ENCODE measurements at regions not wholly inside any gene's neighbourhood (a gene's known extent, or its start where the extent isn't known, plus 50 kb on each side); places are given as distances from the start of the nearest gene placed in this dataset.

DNA sequence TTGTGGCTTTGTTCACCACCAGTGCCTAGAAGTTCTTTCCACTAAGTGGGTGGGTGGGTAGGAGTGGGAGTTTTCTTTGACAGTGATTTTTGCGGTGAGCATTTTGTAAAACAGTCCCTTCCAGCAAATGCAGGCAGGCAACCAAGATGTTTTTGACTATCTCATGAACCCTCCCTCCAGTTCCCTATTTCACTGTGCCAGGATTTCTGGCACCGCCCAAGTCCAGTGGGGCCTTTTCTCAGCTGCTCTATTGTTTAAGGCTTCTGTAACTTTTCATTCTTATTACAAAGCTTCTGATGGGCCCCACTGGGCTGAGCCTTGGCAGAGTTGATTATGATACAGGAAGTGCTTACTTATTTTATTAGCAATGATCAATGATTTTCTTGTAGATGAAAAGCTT lies 236.0 kb downstream of the EDEM1 start (continued):
- TF ChIP-seq PATZ1 (CRISPR knock-in tag; IDR thresholded peaks at IDR 0.05; ENCODE audit: borderline replicate concordance) (no peak), ESRRG (CRISPR knock-in tag; IDR thresholded peaks at IDR 0.05) (no peak), ARNTL (CRISPR knock-in tag; IDR thresholded peaks at IDR 0.05; ENCODE audit: borderline replicate concordance, low read depth) (no peak), BACH2 (CRISPR knock-in tag; IDR thresholded peaks at IDR 0.05; ENCODE audit: borderline replicate concordance) (no peak), ZFP30 (CRISPR knock-in tag; IDR thresholded peaks at IDR 0.05) (no peak), RARB (CRISPR knock-in tag; IDR thresholded peaks at IDR 0.05) (no peak), TCF4 (CRISPR knock-in tag; IDR thresholded peaks at IDR 0.05; ENCODE audit: borderline replicate concordance) (no peak), PPARA (CRISPR knock-in tag; IDR thresholded peaks at IDR 0.05; ENCODE audit: borderline replicate concordance) (no peak), ZNF565 (CRISPR knock-in tag; conservative IDR thresholded peaks at IDR 0.05; ENCODE audit: low read depth) (no peak), ZFP3 (CRISPR knock-in tag; IDR thresholded peaks at IDR 0.05) (no peak), ZC3H10 (CRISPR knock-in tag; IDR thresholded peaks at IDR 0.05) (no peak)

- TF ChIP-seq CSDC2 (CRISPR knock-in tag; IDR thresholded peaks at IDR 0.05): no peak
- no peak for ATAC-seq
These were observed 237.9 kb downstream of the EDEM1 start for GRCh38 chr3:5425371-5425770.

GRCh38 chr3:5426094-5426883 lies 238.8 kb downstream of the EDEM1 start:
- ATAC-seq: peak; percentile 99
- TF ChIP-seq ZFP30 (CRISPR knock-in tag; IDR thresholded peaks at IDR 0.05) (no peak), ZFP3 (CRISPR knock-in tag; IDR thresholded peaks at IDR 0.05) (no peak), ZC3H10 (CRISPR knock-in tag; IDR thresholded peaks at IDR 0.05) (no peak), ARNTL (CRISPR knock-in tag; IDR thresholded peaks at IDR 0.05; ENCODE audit: borderline replicate concordance, low read depth) (no peak), PPARA (CRISPR knock-in tag; IDR thresholded peaks at IDR 0.05; ENCODE audit: borderline replicate concordance) (no peak), TOX (CRISPR knock-in tag; IDR thresholded peaks at IDR 0.05; ENCODE audit: borderline replicate concordance) (no peak), ESRRG (CRISPR knock-in tag; IDR thresholded peaks at IDR 0.05) (no peak), TCF4 (CRISPR knock-in tag; IDR thresholded peaks at IDR 0.05; ENCODE audit: borderline replicate concordance) (no peak), ZNF70 (CRISPR knock-in tag; IDR thresholded peaks at IDR 0.05) (no peak), RARB (CRISPR knock-in tag; IDR thresholded peaks at IDR 0.05) (no peak), OSR1 (CRISPR knock-in tag; IDR thresholded peaks at IDR 0.05) (no peak), GLIS3 (CRISPR knock-in tag; IDR thresholded peaks at IDR 0.05) (no peak), SNAI2 (CRISPR knock-in tag; IDR thresholded peaks at IDR 0.05) (no peak), CSDC2 (CRISPR knock-in tag; IDR thresholded peaks at IDR 0.05) (no peak), BACH2 (CRISPR knock-in tag; IDR thresholded peaks at IDR 0.05; ENCODE audit: borderline replicate concordance) (no peak), PATZ1 (CRISPR knock-in tag; IDR thresholded peaks at IDR 0.05; ENCODE audit: borderline replicate concordance) (no peak), ISL1 (CRISPR knock-in tag; IDR thresholded peaks at IDR 0.05) (no peak)
- TF ChIP-seq, protein P1, sequence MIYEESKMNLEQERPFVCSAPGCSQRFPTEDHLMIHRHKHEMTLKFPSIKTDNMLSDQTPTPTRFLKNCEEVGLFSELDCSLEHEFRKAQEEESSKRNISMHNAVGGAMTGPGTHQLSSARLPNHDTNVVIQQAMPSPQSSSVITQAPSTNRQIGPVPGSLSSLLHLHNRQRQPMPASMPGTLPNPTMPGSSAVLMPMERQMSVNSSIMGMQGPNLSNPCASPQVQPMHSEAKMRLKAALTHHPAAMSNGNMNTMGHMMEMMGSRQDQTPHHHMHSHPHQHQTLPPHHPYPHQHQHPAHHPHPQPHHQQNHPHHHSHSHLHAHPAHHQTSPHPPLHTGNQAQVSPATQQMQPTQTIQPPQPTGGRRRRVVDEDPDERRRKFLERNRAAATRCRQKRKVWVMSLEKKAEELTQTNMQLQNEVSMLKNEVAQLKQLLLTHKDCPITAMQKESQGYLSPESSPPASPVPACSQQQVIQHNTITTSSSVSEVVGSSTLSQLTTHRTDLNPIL (CRISPR knock-in tag; IDR thresholded peaks at IDR 0.05; ENCODE audit: low read depth): no peak
- TF ChIP-seq, protein P2, sequence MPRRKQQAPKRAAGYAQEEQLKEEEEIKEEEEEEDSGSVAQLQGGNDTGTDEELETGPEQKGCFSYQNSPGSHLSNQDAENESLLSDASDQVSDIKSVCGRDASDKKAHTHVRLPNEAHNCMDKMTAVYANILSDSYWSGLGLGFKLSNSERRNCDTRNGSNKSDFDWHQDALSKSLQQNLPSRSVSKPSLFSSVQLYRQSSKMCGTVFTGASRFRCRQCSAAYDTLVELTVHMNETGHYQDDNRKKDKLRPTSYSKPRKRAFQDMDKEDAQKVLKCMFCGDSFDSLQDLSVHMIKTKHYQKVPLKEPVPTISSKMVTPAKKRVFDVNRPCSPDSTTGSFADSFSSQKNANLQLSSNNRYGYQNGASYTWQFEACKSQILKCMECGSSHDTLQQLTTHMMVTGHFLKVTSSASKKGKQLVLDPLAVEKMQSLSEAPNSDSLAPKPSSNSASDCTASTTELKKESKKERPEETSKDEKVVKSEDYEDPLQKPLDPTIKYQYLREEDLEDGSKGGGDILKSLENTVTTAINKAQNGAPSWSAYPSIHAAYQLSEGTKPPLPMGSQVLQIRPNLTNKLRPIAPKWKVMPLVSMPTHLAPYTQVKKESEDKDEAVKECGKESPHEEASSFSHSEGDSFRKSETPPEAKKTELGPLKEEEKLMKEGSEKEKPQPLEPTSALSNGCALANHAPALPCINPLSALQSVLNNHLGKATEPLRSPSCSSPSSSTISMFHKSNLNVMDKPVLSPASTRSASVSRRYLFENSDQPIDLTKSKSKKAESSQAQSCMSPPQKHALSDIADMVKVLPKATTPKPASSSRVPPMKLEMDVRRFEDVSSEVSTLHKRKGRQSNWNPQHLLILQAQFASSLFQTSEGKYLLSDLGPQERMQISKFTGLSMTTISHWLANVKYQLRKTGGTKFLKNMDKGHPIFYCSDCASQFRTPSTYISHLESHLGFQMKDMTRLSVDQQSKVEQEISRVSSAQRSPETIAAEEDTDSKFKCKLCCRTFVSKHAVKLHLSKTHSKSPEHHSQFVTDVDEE (CRISPR knock-in tag; IDR thresholded peaks at IDR 0.05): no peak
- TF ChIP-seq, protein P3, sequence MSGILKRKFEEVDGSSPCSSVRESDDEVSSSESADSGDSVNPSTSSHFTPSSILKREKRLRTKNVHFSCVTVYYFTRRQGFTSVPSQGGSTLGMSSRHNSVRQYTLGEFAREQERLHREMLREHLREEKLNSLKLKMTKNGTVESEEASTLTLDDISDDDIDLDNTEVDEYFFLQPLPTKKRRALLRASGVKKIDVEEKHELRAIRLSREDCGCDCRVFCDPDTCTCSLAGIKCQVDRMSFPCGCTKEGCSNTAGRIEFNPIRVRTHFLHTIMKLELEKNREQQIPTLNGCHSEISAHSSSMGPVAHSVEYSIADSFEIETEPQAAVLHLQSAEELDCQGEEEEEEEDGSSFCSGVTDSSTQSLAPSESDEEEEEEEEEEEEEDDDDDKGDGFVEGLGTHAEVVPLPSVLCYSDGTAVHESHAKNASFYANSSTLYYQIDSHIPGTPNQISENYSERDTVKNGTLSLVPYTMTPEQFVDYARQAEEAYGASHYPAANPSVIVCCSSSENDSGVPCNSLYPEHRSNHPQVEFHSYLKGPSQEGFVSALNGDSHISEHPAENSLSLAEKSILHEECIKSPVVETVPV (CRISPR knock-in tag; IDR thresholded peaks at IDR 0.05): no peak
